Muscle layer of duodenum (tissue), 2 donors: ENCODE measurements at regions not wholly inside any gene's neighbourhood (a gene's known extent, or its start where the extent isn't known, plus 50 kb on each side); places are given as distances from the start of the nearest gene placed in this dataset.

Experiments
- H3K27ac ChIP-seq: one replicate; pipeline ENCODE4 v1.7.0; 2013; ENCODE audit warnings: mild to moderate bottlenecking, low read length
- H3K27me3 ChIP-seq: one replicate; pipeline ENCODE4 v1.7.0; 2013; ENCODE audit warnings: low read depth, mild to moderate bottlenecking, control low read depth, low read length
- H3K36me3 ChIP-seq, 2 donors: one replicate each; pipeline ENCODE4 v1.7.0; 2013; ENCODE audit warnings: low read length in 2 of 2, control low read depth in 1 of 2, mild to moderate bottlenecking in 1 of 2; ENCODE audit not compliant: insufficient read depth in 2 of 2, control insufficient read depth in 1 of 2
- H3K4me1 ChIP-seq, 2 donors: one replicate each; pipeline ENCODE4 v1.7.0; 2013; ENCODE audit warnings: low read length in 2 of 2, mild to moderate bottlenecking in 2 of 2, control low read depth in 1 of 2, moderate library complexity in 1 of 2; ENCODE audit not compliant: insufficient read depth in 2 of 2, control insufficient read depth in 1 of 2
- H3K4me3 ChIP-seq, 2 donors: one replicate each; pipeline ENCODE4 v1.7.0; 2013; ENCODE audit warnings: low read length in 2 of 2, low read depth in 1 of 2, mild to moderate bottlenecking in 1 of 2
- H3K9me3 ChIP-seq, 2 donors: one replicate each; pipeline ENCODE4 v1.7.0; 2013; ENCODE audit warnings: low read length in 2 of 2, control low read depth in 1 of 2, mild to moderate bottlenecking in 1 of 2; ENCODE audit not compliant: control insufficient read depth in 1 of 2
- donor health status: healthy.

DNA sequence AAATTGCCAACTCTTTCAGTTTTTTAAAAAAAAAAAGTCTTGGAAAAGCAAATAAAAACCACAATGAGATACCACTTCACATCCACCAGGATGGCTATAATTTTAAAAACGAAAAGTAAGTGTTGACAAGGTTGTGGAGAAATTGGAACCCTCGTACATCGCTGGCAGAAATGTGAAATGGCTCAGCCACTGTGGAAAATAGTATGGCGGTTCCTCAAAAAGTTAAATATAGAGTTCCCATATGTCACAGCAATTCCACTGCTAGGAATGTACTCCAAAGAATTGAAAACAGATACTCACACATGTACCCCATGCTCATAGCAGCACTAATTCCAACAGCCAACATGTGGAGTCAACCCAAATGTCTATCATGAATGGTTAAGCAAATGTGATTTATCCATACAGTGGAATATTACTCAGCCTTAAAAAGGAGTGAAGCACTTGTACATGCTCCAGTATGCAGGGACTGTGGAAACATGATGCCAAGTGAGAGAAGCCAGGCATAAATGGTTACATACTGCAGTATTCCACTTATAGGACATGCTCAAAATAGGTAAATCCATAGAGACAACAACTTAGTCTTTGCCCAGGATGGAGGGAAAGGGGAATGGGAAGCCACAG lies 73.8 kb upstream of the PCSK6 start:
- Histone ChIP-seq H3K27me3 (no peaks in the 10 kb centered on the region), H3K9me3 (no peaks in the 10 kb centered on the region), H3K4me1 (no peaks in the 10 kb centered on the region), H3K36me3 (no peaks in the 10 kb centered on the region), H3K27ac (no peak overlapping the region), H3K4me3 (no peak overlapping the region)

- Histone ChIP-seq H3K27me3 (no peaks in the 10 kb centered on the region), H3K27ac (no peak overlapping the region), H3K36me3 (no peaks in the 10 kb centered on the region), H3K4me1 (no peaks in the 10 kb centered on the region), H3K9me3 (no peaks in the 10 kb centered on the region), H3K4me3 (no peak overlapping the region)
These were observed 73.0 kb upstream of the PCSK6 start for GRCh38 chr15:101562428-101563059.

DNA sequence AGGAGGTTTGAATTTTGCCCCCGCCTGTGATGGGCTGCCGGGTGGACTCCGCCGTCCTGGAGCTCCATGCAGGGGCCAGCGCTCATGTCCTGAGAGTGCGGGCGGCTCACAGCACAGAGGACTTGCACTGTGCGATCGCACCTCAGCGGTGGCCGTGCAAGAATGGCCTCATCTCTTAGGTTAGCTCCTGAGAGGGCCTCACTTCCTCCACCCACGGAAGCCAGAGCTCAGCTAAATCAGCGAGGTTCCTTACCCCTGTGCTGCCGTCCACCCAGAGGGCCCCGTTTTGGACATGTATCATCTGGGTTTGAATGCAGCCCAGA lies 72.0 kb upstream of the PCSK6 start:
- no peaks in the 10 kb centered on the region for H3K36me3 ChIP-seq
- H3K9me3 ChIP-seq, result no peaks in the 10 kb centered on the region
- no peaks in the 10 kb centered on the region for H3K27me3 ChIP-seq
- H3K27ac ChIP-seq, result no peak overlapping the region
- H3K4me1 ChIP-seq, result no peaks in the 10 kb centered on the region
- no peak overlapping the region for H3K4me3 ChIP-seq

DNA sequence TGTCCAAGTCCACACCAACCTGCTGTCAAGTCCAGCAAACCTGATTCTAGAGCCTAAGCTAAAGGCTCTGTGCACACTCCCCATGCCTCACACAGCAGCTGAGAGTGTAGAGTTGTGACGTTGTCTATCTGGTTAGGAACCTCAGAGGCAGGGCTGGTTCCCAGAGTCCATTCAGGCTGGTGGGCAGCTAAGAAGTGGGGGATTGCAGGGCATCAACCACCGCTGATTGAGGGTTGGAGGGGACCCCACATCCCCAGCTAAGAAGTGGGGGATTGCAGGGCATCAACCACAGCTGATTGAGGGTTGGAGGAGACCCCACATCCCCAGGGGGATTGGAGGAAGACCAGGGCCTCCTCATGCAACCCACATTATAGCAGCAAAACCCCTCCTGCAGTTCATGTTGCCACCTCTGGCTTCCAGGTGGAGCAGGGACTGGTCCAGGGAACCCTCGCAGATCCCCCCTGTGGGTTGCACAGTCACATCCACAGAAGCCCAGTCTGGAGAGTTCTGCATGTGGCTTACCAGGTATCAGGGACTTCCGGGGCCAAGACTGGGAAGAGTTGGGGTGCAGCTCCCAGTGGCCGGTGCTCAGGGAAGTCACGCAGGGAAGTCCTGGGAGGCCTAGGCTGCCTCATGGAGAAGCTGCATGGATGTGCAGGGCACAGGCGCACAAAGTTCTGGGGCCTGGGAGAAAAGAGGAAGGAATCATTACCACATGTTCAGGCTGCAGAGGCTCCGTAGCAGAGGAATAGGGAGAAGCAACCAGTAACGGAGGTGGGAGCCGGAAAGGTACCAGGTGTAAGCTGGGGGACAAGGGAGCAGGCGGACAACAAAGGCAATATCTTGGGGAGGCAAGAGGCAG lies 71.4 kb upstream of the PCSK6 start:
- Histone ChIP-seq H3K27ac (no peak overlapping the region), H3K27me3 (no peaks in the 10 kb centered on the region), H3K36me3 (no peaks in the 10 kb centered on the region), H3K9me3 (no peaks in the 10 kb centered on the region), H3K4me1 (no peaks in the 10 kb centered on the region), H3K4me3 (no peak overlapping the region)

- Histone ChIP-seq H3K4me3 (no peak overlapping the region), H3K27ac (no peak overlapping the region), H3K27me3 (no peaks in the 10 kb centered on the region), H3K9me3 (no peaks in the 10 kb centered on the region), H3K36me3 (no peaks in the 10 kb centered on the region), H3K4me1 (no peaks in the 10 kb centered on the region)
These were observed 70.4 kb upstream of the PCSK6 start for GRCh38 chr15:101559952-101560351.

- Histone ChIP-seq H3K4me3 (no peak overlapping the region), H3K27ac (no peak overlapping the region), H3K9me3 (no peaks in the 10 kb centered on the region), H3K4me1 (no peaks in the 10 kb centered on the region), H3K27me3 (no peaks in the 10 kb centered on the region), H3K36me3 (no peaks in the 10 kb centered on the region)
These were observed 68.9 kb upstream of the PCSK6 start for GRCh38 chr15:101558221-101558941.

- no peaks in the 10 kb centered on the region for H3K27me3 ChIP-seq
- no peaks in the 10 kb centered on the region for H3K4me1 ChIP-seq
These were observed 66.8 kb upstream of the PCSK6 start for GRCh38 chr15:101556273-101556672.

GRCh38 chr15:101554115-101554915 lies 64.8 kb upstream of the PCSK6 start:
- H3K4me3 ChIP-seq, result peak overlapping the region in 1 of 2 donors; percentile 8

More at GRCh38 chr15:101556273-101556672, 66.8 kb upstream of the PCSK6 start:
- H3K4me3 ChIP-seq, result no peak overlapping the region
- no peak overlapping the region for H3K27ac ChIP-seq
- no peaks in the 10 kb centered on the region for H3K9me3 ChIP-seq
- no peaks in the 10 kb centered on the region for H3K36me3 ChIP-seq

GRCh38 chr15:101551696-101552591 lies 62.4 kb upstream of the PCSK6 start:
- Histone ChIP-seq H3K27me3 (no peaks in the 10 kb centered on the region), H3K4me3 (no peak overlapping the region), H3K4me1 (no peaks in the 10 kb centered on the region), H3K9me3 (no peaks in the 10 kb centered on the region), H3K27ac (no peak overlapping the region), H3K36me3 (no peaks in the 10 kb centered on the region)

More at GRCh38 chr15:101554115-101554915, 64.8 kb upstream of the PCSK6 start:
- H3K27ac ChIP-seq, result no peak overlapping the region
- no peaks in the 10 kb centered on the region for H3K27me3 ChIP-seq
- H3K9me3 ChIP-seq, result no peaks in the 10 kb centered on the region
- H3K4me1 ChIP-seq, result no peaks in the 10 kb centered on the region
- H3K36me3 ChIP-seq, result no peaks in the 10 kb centered on the region

DNA sequence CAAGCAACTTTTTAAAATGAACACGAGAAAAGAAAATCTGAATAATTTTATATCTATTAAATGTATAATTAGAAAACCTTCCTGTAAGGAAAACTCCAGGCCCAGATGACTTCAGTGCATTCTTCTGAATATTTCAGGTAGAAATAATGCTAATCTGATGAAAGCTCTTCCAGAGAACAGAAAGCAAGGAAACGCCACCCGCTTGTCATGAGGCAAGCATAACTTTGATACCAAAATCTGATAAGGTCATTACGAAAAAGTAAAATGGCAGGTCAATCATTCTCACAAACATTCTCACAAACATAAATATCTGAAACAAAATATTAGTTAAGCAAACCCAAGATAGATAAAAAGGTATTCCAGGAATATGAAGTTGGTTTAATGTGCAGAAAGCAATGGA lies 60.6 kb upstream of the PCSK6 start:
- H3K4me3 ChIP-seq, result no peak overlapping the region
- H3K4me1 ChIP-seq, result no peaks in the 10 kb centered on the region
- no peaks in the 10 kb centered on the region for H3K9me3 ChIP-seq

More for the DNA sequence above, 60.6 kb upstream of the PCSK6 start:
- H3K27me3 ChIP-seq, result no peaks in the 10 kb centered on the region
- H3K36me3 ChIP-seq, result no peaks in the 10 kb centered on the region
- H3K27ac ChIP-seq, result no peak overlapping the region
